ENCODE measurements at regions not wholly inside any gene's neighbourhood (a gene's known extent, or its start where the extent isn't known, plus 50 kb on each side); places are given as distances from the start of the nearest gene placed in this dataset.

- Histone ChIP-seq H3K23me2 (ENCODE audit: low read depth, low read length) (no peaks in the 10 kb centered on the region; the same call in 1 of the 2 replicates), H4K5ac (ENCODE audit: insufficient read length, low read depth, low read length) (no peak overlapping the region), H3K4me1 (replicated peaks in 1 of 4; ENCODE audit: control insufficient read depth in 3 of 4, insufficient read depth in 4 of 4, low read length in 3 of 4) (no peaks in the 10 kb centered on the region; a peak in 1 of 7 replicates), H3K9ac (replicated peaks in 1 of 4; ENCODE audit: extremely low read depth in 1 of 4, low read depth in 3 of 4, low read length in 3 of 4) (no peak overlapping the region), H2BK12ac (ENCODE audit: low read depth, low read length) (no peak overlapping the region), H3K79me1 (ENCODE audit: low read depth, low read length) (no peaks in the 10 kb centered on the region), H2AFZ (ENCODE audit: low read length) (no peak overlapping the region), H2BK5ac (ENCODE audit: low read depth, low read length) (no peak overlapping the region), H3K18ac (ENCODE audit: extremely low read depth, low read length) (no peak overlapping the region), H4K91ac (replicated peaks; ENCODE audit: insufficient read length, low read length) (no peak overlapping the region), H3K23ac (ENCODE audit: insufficient read length) (no peak overlapping the region), H2BK120ac (replicated peaks; ENCODE audit: low read depth, low read length) (no peak overlapping the region), H3K36me3 (ENCODE audit: control insufficient read depth in 2 of 4, insufficient read depth in 4 of 4, low read length in 3 of 4) (no peaks in the 10 kb centered on the region), H3K14ac (ENCODE audit: insufficient read length) (no peak overlapping the region), H4K20me1 (replicated peaks in 1 of 2; ENCODE audit: control insufficient read depth in 1 of 2, insufficient read depth in 2 of 2, low read length in 2 of 2) (no peaks in the 10 kb centered on the region), H3K4ac (replicated peaks; ENCODE audit: insufficient read length, low read depth, low read length) (no peak overlapping the region), H2AK5ac (ENCODE audit: low read depth, low read length) (no peak overlapping the region), H3K27ac (ENCODE audit: low read depth, low read length) (no peak overlapping the region), H3K79me2 (ENCODE audit: control insufficient read depth in 1 of 2, insufficient read depth in 2 of 2, low read length in 2 of 2) (no peaks in the 10 kb centered on the region), H3K27me3 (replicated peaks in 1 of 4; ENCODE audit: control insufficient read depth in 3 of 4, extremely low read depth in 1 of 4, insufficient read depth in 3 of 4, low read length in 3 of 4) (peaks cover 0 to 4% (median 0%) of the 10 kb centered on the region in 4 experiments; a peak in 3 of 7 replicates), H2BK15ac (ENCODE audit: low read length) (no peak overlapping the region), H4K8ac (ENCODE audit: extremely low read depth, insufficient read depth, low read length) (no peak overlapping the region), H3K4me3 (ENCODE audit: extremely low read depth in 1 of 4, insufficient read depth in 2 of 4, low read depth in 3 of 4, low read length in 4 of 4) (no peak overlapping the region), H3K4me2 (ENCODE audit: insufficient read depth in 1 of 2, low read depth in 2 of 2, low read length in 2 of 2) (no peak overlapping the region), H3K56ac (replicated peaks; ENCODE audit: insufficient read length, low read depth, low read length) (no peak overlapping the region), H3K9me3 (ENCODE audit: insufficient read depth in 2 of 2, low read depth in 1 of 2, low read length in 1 of 2) (peaks cover 8 to 13% of the 10 kb centered on the region in 2 experiments; a peak in 2 of 4 replicates), H2BK20ac (ENCODE audit: low read length) (no peak overlapping the region)
- WGBS, 2 experiments (ENCODE audit: extremely low coverage in 1 of 2, insufficient coverage in 1 of 2, insufficient read length in 1 of 2, insufficient replicate concordance in 2 of 2, low coverage in 1 of 2, low lambda C conversion rate in 2 of 2, missing lambda C conversion rate in 1 of 2): 82% methylated on average over 3 of the region's 3 CpGs; no CpG with 5 or more reads in 1 of the 2 experiments
- ChIA-PET POLR2A (ENCODE audit: partially characterized antibody) (no interaction called here), CTCF (ENCODE audit: partially characterized antibody) (interaction anchor here (1.1 to 1.3 kb wide), 2 partner anchors 9 to 20 kb away, joined by 3 read pairs; no protein-coding TSS in a partner anchor)
- no peak for FAIRE-seq
- DNase-seq (ENCODE audit: low read depth in 1 of 2, low spot score in 2 of 2): no peak
- TF ChIP-seq MAFK (IDR thresholded peaks at IDR 0.05; ENCODE audit: low read depth, low read length) (no peak), TAF1 (IDR thresholded peaks at IDR 0.05; ENCODE audit: low read depth, low read length) (no peak), CBX8 (IDR thresholded peaks at IDR 0.05; ENCODE audit: borderline replicate concordance, low read depth, low read length) (no peak), CTBP2 (IDR thresholded peaks at IDR 0.05; ENCODE audit: borderline replicate concordance, insufficient read depth, insufficient read length, low read length) (no peak)
Measured at GRCh38 chr2:121839584-121839983, 84.1 kb downstream of the TSN start.
